GM21786 (cell line): ENCODE measurements at regions not wholly inside any gene's neighbourhood (a gene's known extent, or its start where the extent isn't known, plus 50 kb on each side); places are given as distances from the start of the nearest gene placed in this dataset.

Experiments used
- ATAC-seq: cut with Tn5 transposase; IDR thresholded peaks from one replicate; pipeline ENCODE4 v1.9.1; 2021; ENCODE audit not compliant: unreplicated experiment

- ATAC-seq, result no peak
These were observed 81.0 kb upstream of the LRRC55 start for GRCh38 chr11:57100638-57101331.

GRCh38 chr11:57103899-57104605, 77.7 kb upstream of the LRRC55 start:
- no peak for ATAC-seq

GRCh38 chr11:57109331-57109730, 72.4 kb upstream of the LRRC55 start:
- ATAC-seq, result no peak

- no peak for ATAC-seq
These were observed 70.1 kb upstream of the LRRC55 start for GRCh38 chr11:57111619-57112018.

GRCh38 chr11:57116654-57117053, 65.1 kb upstream of the LRRC55 start:
- ATAC-seq, result peak; percentile 61

- ATAC-seq, result no peak
These were observed 61.4 kb upstream of the LRRC55 start for GRCh38 chr11:57120192-57120965.

- ATAC-seq, result no peak
These were observed 59.8 kb upstream of the LRRC55 start for GRCh38 chr11:57121996-57122395.

- no peak for ATAC-seq
These were observed 58.2 kb upstream of the LRRC55 start for GRCh38 chr11:57123590-57123989.

GRCh38 chr11:57124505-57124904, 57.2 kb upstream of the LRRC55 start:
- ATAC-seq, result no peak

GRCh38 chr11:57124917-57125316, 56.8 kb upstream of the LRRC55 start:
- no peak for ATAC-seq

- no peak for ATAC-seq
These were observed 54.9 kb upstream of the LRRC55 start for GRCh38 chr11:57126766-57127400.

GRCh38 chr11:57131080-57131790, 50.5 kb upstream of the LRRC55 start:
- no peak for ATAC-seq
